ENCODE measurements at regions not wholly inside any gene's neighbourhood (a gene's known extent, or its start where the extent isn't known, plus 50 kb on each side); places are given as distances from the start of the nearest gene placed in this dataset.

- no peak for TF ChIP-seq CTCF (IDR thresholded peaks at IDR 0.05)
- no peak for TF ChIP-seq POLR2A (IDR thresholded peaks at IDR 0.05)
Measured at GRCh38 chr10:3580565-3580964, 204.4 kb downstream of the KLF6 start.

Data from right lobe of liver (tissue), 4 donors.